ENCODE measurements at regions not wholly inside any gene's neighbourhood (a gene's known extent, or its start where the extent isn't known, plus 50 kb on each side); places are given as distances from the start of the nearest gene placed in this dataset.

DNA sequence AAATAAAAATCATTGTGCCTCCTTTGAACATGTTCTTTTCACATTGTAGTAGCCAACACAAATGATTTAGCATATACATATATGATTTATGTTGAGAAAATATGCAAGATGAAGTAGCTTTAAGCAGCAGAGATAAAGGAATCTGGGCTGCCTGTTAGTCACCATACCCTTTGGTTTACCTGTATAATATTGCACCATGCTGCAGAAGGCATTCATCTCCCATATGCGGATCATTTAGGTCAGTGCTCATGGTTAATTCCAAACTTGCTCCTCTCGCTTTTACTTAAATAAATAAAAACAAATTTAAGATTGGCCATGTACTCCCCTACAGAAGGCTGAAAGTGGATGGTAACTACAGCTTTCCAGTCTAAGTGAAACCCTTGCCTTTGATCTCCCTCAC lies 86.7 kb upstream of the TBL1XR1 start:
- Histone ChIP-seq H2AFZ (no peak overlapping the region), H3K4me2 (peak overlapping the region; percentile 6; the same call in 1 of the 2 replicates), H3K27ac (no peak overlapping the region)

DNA sequence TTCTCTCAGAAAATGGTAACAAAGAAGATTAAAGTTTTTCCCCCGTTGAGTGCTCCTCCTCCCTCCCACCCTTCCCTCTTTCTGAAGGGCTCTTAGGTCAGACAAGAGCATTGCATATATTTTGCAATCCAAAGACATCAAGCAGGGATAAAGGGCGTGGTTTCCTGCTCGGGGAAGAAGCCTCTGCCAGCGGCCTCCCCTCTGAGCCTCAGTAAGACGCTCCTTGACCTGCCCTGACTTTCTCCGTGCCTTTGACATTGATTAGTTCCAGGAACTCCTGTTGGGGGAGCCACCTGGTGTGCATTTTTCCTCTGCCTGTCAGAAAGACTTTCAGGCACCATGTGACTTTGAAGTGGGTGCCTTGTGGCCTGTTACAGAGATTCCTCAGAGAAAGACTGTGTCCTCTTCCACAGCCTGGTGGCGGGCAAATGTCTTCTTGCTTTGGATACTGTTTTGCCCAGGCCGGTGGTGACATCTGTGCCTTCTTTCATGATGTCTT lies 87.2 kb upstream of the TBL1XR1 start:
- intact Hi-C loops (cut with micrococcal nuclease; ENCODE audit: unreplicated experiment) = loop anchor here (5.0 to 10.0 kb wide), 2 partner anchors 37 to 460 kb away; no protein-coding TSS in a partner anchor
- Histone ChIP-seq H3K4me3 (no peak overlapping the region), H3K36me3 (ENCODE audit: low read depth) (no peaks in the 10 kb centered on the region), H3K9me3 (ENCODE audit: insufficient read depth, low read depth) (no peaks in the 10 kb centered on the region), H3K27me3 (ENCODE audit: insufficient read depth, low read depth) (no peaks in the 10 kb centered on the region), H3K9me2 (ENCODE audit: insufficient read depth) (no peaks in the 10 kb centered on the region), H3K4me2 (peak overlapping the region; percentile 6; the same call in 1 of the 2 replicates), H2AFZ (no peak overlapping the region), H3K79me2 (ENCODE audit: low read depth) (no peaks in the 10 kb centered on the region), H3K4me1 (replicated peaks; ENCODE audit: insufficient read depth) (peaks cover 59% of the 10 kb centered on the region), H4K20me1 (ENCODE audit: insufficient read depth) (no peaks in the 10 kb centered on the region), H3F3A (ENCODE audit: insufficient read depth, low read depth) (peaks cover 25% of the 10 kb centered on the region), H3K27ac (no peak overlapping the region)
- no peak for DNase-seq
- POLR2A ChIA-PET (ENCODE audit: unreplicated experiment) = no interaction called here
- no TSS peak for BruUV-seq (replicated peaks)
- CTCF ChIA-PET = no interaction called here
- TF ChIP-seq, protein P1, sequence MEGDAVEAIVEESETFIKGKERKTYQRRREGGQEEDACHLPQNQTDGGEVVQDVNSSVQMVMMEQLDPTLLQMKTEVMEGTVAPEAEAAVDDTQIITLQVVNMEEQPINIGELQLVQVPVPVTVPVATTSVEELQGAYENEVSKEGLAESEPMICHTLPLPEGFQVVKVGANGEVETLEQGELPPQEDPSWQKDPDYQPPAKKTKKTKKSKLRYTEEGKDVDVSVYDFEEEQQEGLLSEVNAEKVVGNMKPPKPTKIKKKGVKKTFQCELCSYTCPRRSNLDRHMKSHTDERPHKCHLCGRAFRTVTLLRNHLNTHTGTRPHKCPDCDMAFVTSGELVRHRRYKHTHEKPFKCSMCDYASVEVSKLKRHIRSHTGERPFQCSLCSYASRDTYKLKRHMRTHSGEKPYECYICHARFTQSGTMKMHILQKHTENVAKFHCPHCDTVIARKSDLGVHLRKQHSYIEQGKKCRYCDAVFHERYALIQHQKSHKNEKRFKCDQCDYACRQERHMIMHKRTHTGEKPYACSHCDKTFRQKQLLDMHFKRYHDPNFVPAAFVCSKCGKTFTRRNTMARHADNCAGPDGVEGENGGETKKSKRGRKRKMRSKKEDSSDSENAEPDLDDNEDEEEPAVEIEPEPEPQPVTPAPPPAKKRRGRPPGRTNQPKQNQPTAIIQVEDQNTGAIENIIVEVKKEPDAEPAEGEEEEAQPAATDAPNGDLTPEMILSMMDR (conservative IDR thresholded peaks at IDR 0.05) = no peak
- no peak for TF ChIP-seq EZH2 (IDR thresholded peaks at IDR 0.05; ENCODE audit: low read depth)

More for the DNA sequence above, 86.7 kb upstream of the TBL1XR1 start:
- H4K20me1 ChIP-seq (ENCODE audit: insufficient read depth) = no peaks in the 10 kb centered on the region
- H3K9me3 ChIP-seq (ENCODE audit: insufficient read depth, low read depth) = no peaks in the 10 kb centered on the region
- no peaks in the 10 kb centered on the region for H3K79me2 ChIP-seq (ENCODE audit: low read depth)
- peak in 1 of 2 experiments; percentile 54 for DNase-seq
- H3K36me3 ChIP-seq (ENCODE audit: low read depth) = no peaks in the 10 kb centered on the region
- ChIA-PET CTCF (no interaction called here), POLR2A (ENCODE audit: unreplicated experiment) (no interaction called here)
- TF ChIP-seq, protein P1 (conservative IDR thresholded peaks at IDR 0.05) = no peak
- no peak for TF ChIP-seq EZH2 (IDR thresholded peaks at IDR 0.05; ENCODE audit: low read depth)
- no TSS peak for BruUV-seq (replicated peaks)
- H3F3A ChIP-seq (ENCODE audit: insufficient read depth, low read depth) = peaks cover 30% of the 10 kb centered on the region
- H3K4me3 ChIP-seq = no peak overlapping the region
- no peaks in the 10 kb centered on the region for H3K27me3 ChIP-seq (ENCODE audit: insufficient read depth, low read depth)
- intact Hi-C loops (cut with micrococcal nuclease; ENCODE audit: unreplicated experiment) = loop anchor here (5.0 to 10.0 kb wide), 2 partner anchors 37 to 461 kb away; no protein-coding TSS in a partner anchor
- peaks cover 63% of the 10 kb centered on the region for H3K4me1 ChIP-seq (replicated peaks; ENCODE audit: insufficient read depth)
- no peaks in the 10 kb centered on the region for H3K9me2 ChIP-seq (ENCODE audit: insufficient read depth)

DNA sequence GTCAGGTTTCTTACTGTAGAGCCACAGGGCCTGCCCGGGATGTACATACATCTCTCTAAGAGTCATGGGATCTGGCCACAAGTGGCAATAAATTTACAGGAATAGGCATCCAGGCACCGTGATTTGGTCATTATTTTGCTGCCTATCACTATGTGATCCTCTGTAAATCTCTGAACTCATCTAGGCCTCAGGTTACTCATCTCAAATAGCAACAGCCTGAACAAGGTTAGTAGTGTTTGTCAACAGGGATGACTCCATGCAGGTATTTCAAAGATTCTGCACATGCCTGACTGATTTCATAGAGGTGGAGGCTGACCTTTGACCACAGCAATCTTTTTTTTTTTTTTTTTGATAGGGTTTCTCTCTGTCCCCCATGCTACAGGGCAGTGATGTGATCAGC lies 88.8 kb upstream of the TBL1XR1 start:
- H3K9me3 ChIP-seq (ENCODE audit: insufficient read depth, low read depth) = no peaks in the 10 kb centered on the region
- H4K20me1 ChIP-seq (ENCODE audit: insufficient read depth) = no peaks in the 10 kb centered on the region
- intact Hi-C loops (cut with micrococcal nuclease; ENCODE audit: unreplicated experiment) = loop anchor here (1.0 to 10.0 kb wide), 7 partner anchors 9 to 459 kb away; no protein-coding TSS in a partner anchor
- H3K4me3 ChIP-seq = no peak overlapping the region
- H3K4me2 ChIP-seq = peak overlapping the region; percentile 45
- BruUV-seq (replicated peaks) = no TSS peak
- H3F3A ChIP-seq (ENCODE audit: insufficient read depth, low read depth) = peaks cover 21% of the 10 kb centered on the region
- no peaks in the 10 kb centered on the region for H3K36me3 ChIP-seq (ENCODE audit: low read depth)
- no peak for TF ChIP-seq EZH2 (IDR thresholded peaks at IDR 0.05; ENCODE audit: low read depth)
- TF ChIP-seq, protein P1 (conservative IDR thresholded peaks at IDR 0.05) = no peak
- peaks cover 49% of the 10 kb centered on the region for H3K4me1 ChIP-seq (replicated peaks; ENCODE audit: insufficient read depth)
- ChIA-PET CTCF (no interaction called here), POLR2A (ENCODE audit: unreplicated experiment) (interaction anchor here (0.5 to 0.6 kb wide), 2 partner anchors 8 to 74 kb away, joined by 3 to 17 read pairs; no protein-coding TSS in a partner anchor)
- H3K27me3 ChIP-seq (ENCODE audit: insufficient read depth, low read depth) = no peaks in the 10 kb centered on the region
- peak overlapping the region; percentile 84 for H3K27ac ChIP-seq
- no peaks in the 10 kb centered on the region for H3K79me2 ChIP-seq (ENCODE audit: low read depth)
- no peaks in the 10 kb centered on the region for H3K9me2 ChIP-seq (ENCODE audit: insufficient read depth)
- DNase-seq = peak; percentile 63 to 99
- H2AFZ ChIP-seq = 0 out of 2 replicates have a peak overlapping the region, but pooled peaks have one; percentile 17

Measured in PC-9 (cell line).